NT2/D1 (cell line): ENCODE measurements at regions not wholly inside any gene's neighbourhood (a gene's known extent, or its start where the extent isn't known, plus 50 kb on each side); places are given as distances from the start of the nearest gene placed in this dataset.

ENCODE experiments used
- DNase-seq: peaks from one replicate; pipeline ENCODE4 v3.0.0-alpha.2; 2011; ENCODE audit warnings: low read depth, low spot score
- H3K27me3 ChIP-seq: 2 replicates; pipeline ENCODE4 v1.6.0; 2011; ENCODE audit warnings: mild to moderate bottlenecking; ENCODE audit not compliant: insufficient read length, insufficient read depth
- H3K36me3 ChIP-seq: 2 replicates; pipeline ENCODE4 v1.6.1; 2011; ENCODE audit warnings: mild to moderate bottlenecking, low read length, mixed read lengths; ENCODE audit not compliant: insufficient read depth, insufficient read length
- H3K4me1 ChIP-seq: 2 replicates; pipeline ENCODE4 v1.5.1; 2011; ENCODE audit not compliant: insufficient read depth, insufficient read length
- H3K4me3 ChIP-seq: 2 replicates; pipeline ENCODE4 v1.5.1; 2011; ENCODE audit warnings: low read depth; ENCODE audit not compliant: insufficient read length
- H3K9ac ChIP-seq: 2 replicates; pipeline ENCODE4 v1.6.0; 2011; ENCODE audit warnings: low read depth; ENCODE audit not compliant: insufficient read length
- H3K9me3 ChIP-seq: 2 replicates; pipeline ENCODE4 v1.5.1; 2011; ENCODE audit warnings: mild to moderate bottlenecking, low read length; ENCODE audit not compliant: insufficient read depth
- SUZ12 ChIP-seq: IDR thresholded peaks from 2 replicates; pipeline ENCODE4 v1.6.1; 2011; ENCODE audit not compliant: insufficient read length, insufficient read depth; ENCODE audit errors: extremely low read depth
- YY1 ChIP-seq: IDR thresholded peaks from 2 replicates; pipeline ENCODE4 v1.6.1; 2011; ENCODE audit not compliant: insufficient read length, insufficient read depth
- ZNF274 ChIP-seq: IDR thresholded peaks from 2 replicates; pipeline ENCODE4 v1.6.1; 2011; ENCODE audit warnings: mild to moderate bottlenecking, low read depth, low read length

DNA sequence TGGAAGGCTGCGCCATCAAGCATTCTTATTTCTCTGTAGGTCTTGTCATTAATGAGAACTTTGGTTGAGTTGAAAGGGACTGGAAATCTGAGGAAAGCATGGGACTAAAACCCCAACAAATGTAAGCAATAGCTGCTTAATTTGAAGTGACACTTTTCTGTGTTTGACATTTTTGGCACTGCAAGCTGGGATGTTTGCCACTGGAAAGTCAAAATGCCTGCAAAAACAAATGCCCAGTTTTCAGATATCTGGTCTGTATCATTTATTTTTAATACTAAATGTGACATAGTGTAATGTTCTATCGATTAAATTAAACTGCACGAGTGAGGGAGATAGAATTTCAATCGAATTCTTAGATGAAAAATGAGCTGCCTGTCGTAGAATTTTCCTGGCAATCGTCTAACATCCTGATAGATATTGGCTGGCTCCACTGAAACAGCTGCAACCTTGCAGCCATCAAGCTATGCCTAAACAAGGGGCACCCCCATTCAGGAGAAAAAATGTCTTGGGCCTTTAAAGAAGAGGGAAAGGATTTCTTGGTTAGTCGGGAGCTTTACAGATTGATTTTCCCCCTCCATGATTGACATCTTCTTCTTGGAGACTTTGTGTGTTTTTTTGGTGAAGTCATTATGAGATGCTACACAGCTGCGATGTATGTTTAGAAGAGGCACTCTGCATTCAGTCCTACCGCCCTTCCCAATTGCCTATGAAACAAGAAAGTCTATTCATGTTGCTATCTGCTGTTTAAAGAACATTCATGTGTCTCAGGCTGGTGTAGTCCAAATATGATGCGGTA is 316.7 kb upstream of the TBL1XR1 start:
- TF ChIP-seq YY1 (no peak), SUZ12 (no peak), ZNF274 (no peak)
- Histone ChIP-seq H3K9ac (no peak overlapping the region), H3K27me3 (no peaks in the 10 kb centered on the region), H3K4me1 (no peaks in the 10 kb centered on the region), H3K4me3 (no peak overlapping the region), H3K36me3 (no peaks in the 10 kb centered on the region), H3K9me3 (no peaks in the 10 kb centered on the region)
- no peak for DNase-seq

DNA sequence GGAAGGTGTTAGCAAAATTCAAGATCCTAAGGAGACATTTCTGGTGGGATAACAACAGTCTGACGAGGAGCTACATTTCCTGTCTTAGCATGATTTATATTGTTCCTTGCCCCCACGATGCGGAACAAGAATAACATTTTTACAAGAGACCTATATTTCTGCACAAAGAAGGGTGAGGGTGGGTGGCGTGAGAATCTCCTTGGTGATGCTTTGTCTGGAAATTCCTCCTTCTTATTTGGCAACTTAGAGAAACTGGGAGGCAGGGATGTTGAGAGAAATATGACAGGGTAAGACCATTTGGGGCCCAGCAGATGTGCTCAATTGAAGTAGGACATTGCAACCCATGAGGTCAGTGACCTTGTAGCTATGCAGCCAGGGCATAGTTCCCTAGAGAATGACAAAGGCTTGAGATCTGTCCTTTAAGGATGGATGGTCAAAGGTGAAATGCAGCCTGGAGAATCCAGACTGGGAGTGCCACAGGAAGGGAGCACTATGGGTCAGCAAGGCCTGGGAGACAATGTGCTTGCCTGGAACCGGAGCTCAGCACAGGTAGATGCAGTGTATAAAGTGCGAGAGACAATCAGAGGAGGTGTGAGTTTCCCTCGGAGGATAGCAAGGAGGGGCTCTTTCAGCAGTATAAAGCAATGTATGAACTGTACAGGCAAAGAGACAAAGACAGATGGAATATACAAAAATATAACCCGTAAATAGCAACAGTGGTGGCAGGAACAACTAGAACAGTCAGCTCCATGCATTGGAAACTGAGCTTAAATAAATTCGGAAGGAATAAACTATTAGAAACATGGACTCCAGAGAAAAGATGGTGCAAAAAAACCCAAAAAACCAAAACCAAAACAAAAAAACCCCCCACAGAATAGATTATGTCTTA is 317.6 kb upstream of the TBL1XR1 start:
- H3K9ac ChIP-seq, result no peak overlapping the region
- H3K36me3 ChIP-seq, result no peaks in the 10 kb centered on the region
- no peaks in the 10 kb centered on the region for H3K4me1 ChIP-seq
- TF ChIP-seq YY1 (no peak), ZNF274 (no peak), SUZ12 (no peak)
- DNase-seq, result no peak
- no peaks in the 10 kb centered on the region for H3K27me3 ChIP-seq
- H3K9me3 ChIP-seq, result no peaks in the 10 kb centered on the region
- no peak overlapping the region for H3K4me3 ChIP-seq

DNA sequence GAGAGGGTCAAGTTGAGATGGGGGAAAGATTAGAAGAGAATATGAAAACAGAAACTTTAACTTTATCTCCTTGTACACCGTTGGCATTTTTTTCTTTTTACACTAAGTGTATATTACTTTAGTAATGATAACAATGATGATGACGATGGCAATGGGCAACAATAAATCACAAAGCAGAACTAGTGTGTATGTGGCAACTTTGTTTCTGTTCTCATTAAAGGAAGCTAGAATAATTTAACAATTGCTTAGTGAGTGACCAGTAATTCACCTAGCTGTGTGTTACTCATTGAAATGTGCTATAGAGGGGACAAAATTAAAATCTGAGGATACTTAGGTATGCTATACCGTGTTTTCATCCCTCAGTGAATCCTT is 318.5 kb upstream of the TBL1XR1 start:
- no peak overlapping the region for H3K4me3 ChIP-seq
- TF ChIP-seq ZNF274 (no peak), SUZ12 (no peak), YY1 (no peak)
- no peak overlapping the region for H3K9ac ChIP-seq
- H3K9me3 ChIP-seq, result no peaks in the 10 kb centered on the region
- no peaks in the 10 kb centered on the region for H3K36me3 ChIP-seq
- H3K27me3 ChIP-seq, result no peaks in the 10 kb centered on the region
- H3K4me1 ChIP-seq, result no peaks in the 10 kb centered on the region
- DNase-seq, result no peak

DNA sequence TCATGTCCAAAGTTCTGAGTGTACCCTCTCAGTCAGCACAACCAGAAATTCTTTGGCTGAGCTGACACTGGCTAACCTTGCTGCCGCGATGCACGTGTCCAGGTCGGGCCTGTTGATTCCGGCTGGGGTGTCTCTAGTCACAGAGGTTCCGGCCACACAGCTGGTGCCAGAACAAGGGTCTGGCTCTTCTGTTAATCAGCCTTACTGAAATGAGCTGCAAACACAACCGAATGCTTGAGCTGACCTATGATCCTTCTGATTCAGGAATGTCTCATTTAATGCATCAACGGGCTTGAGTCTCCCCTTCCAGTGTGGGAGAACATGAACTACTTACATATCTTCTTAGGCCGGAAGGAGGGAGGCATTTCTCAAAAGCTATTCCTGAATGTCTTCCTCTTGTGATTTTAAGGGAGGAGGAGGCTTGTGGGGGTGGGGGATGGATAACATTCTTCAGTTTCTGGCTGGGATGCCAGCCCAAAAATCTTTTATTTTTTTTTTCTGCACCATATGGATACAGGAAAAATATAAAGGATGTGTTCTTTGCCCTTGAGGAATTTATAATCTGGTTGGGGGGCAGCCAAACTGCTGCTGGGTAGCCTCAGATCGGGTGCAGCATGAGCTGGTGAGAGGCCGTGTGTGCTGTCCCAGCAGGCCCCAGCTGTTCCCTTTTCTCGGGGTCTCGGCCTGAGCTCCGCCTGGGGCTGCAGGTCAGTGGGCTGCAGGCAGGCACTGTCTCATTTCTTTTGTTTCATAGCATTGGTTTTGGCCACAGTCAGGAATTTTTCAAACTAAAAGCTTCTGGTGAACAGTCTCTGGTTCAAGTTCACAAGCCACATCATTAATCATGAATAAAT is 319.1 kb upstream of the TBL1XR1 start:
- H3K27me3 ChIP-seq, result no peaks in the 10 kb centered on the region
- H3K4me1 ChIP-seq, result no peaks in the 10 kb centered on the region
- no peak overlapping the region for H3K9ac ChIP-seq
- no peak for TF ChIP-seq ZNF274
- no peaks in the 10 kb centered on the region for H3K36me3 ChIP-seq
- no peaks in the 10 kb centered on the region for H3K9me3 ChIP-seq
- no peak for DNase-seq
- H3K4me3 ChIP-seq, result no peak overlapping the region

DNA sequence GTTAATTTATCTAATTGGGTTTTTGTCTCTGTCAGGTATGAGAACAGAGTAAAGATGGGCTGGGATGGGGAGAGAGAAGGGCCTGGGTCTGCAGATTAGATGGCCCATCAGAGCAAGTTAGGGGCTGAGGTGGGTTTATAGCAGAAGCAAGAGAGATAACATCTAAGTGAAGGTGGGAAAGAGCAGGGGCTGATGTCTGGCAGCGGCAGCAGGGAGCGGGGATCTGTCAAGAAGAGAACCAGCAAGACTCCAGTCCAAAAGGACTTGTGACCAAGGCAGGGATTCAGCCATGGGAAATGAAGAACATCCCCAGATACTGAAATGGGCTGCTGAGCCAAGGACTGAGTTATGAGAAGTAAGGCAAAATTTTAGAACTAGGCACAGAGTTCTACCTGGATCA is 320.6 kb upstream of the TBL1XR1 start:
- TF ChIP-seq YY1 (no peak), SUZ12 (no peak), ZNF274 (no peak)

DNA sequence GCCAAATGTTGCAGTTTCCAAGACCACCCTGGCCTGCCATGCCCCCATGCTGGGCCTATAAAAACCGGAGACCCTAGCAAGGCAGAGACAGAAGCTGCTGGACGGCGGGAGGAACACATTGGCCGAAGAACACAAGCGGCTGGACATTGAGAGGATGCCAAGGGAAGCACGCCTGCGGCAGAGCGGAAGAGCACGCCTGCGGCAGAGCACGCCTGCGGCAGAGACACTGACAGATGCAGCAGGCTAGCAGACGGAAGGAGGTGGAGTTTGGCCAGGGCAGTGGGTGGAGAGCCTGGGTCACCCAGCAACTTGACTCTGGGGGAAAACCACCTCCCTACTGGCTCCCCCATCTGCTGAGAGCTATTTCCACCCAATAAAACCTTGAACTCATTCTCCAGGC is 322.3 kb upstream of the TBL1XR1 start:
- DNase-seq, result no peak
- no peak overlapping the region for H3K4me3 ChIP-seq
- no peaks in the 10 kb centered on the region for H3K4me1 ChIP-seq
- no peaks in the 10 kb centered on the region for H3K9me3 ChIP-seq
- H3K9ac ChIP-seq, result no peak overlapping the region
- H3K36me3 ChIP-seq, result no peaks in the 10 kb centered on the region
- H3K27me3 ChIP-seq, result no peaks in the 10 kb centered on the region
- TF ChIP-seq ZNF274 (no peak), YY1 (no peak), SUZ12 (no peak)

More for the DNA sequence above, 320.6 kb upstream of the TBL1XR1 start:
- Histone ChIP-seq H3K9ac (no peak overlapping the region), H3K36me3 (no peaks in the 10 kb centered on the region), H3K9me3 (no peaks in the 10 kb centered on the region), H3K4me3 (no peak overlapping the region), H3K27me3 (no peaks in the 10 kb centered on the region), H3K4me1 (no peaks in the 10 kb centered on the region)
- DNase-seq, result no peak

DNA sequence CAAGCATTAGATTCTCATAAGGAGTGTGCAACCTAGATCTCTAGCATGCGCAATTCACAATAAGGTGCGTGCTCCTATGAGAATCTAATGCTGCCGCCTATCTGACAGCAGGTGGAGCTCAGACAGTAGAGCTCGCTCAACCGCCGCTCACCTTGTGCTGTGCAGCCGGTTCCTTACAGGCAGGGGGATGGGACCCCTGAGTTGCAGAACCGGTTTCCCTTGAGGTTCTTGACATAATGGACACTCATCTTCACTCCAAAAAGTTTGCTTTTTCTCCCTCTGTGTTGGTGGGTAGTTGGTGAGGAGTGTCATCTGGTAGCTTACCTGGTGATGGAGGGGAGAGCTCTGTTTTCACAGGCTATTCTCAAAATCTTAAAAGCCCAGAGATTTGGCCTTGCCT is 324.0 kb upstream of the TBL1XR1 start:
- no peak overlapping the region for H3K9ac ChIP-seq
- H3K9me3 ChIP-seq, result no peaks in the 10 kb centered on the region
- TF ChIP-seq YY1 (no peak), SUZ12 (no peak), ZNF274 (no peak)
- no peaks in the 10 kb centered on the region for H3K36me3 ChIP-seq
- H3K27me3 ChIP-seq, result no peaks in the 10 kb centered on the region
- DNase-seq, result no peak
- no peaks in the 10 kb centered on the region for H3K4me1 ChIP-seq
- H3K4me3 ChIP-seq, result no peak overlapping the region
